ENCODE measurements at regions not wholly inside any gene's neighbourhood (a gene's known extent, or its start where the extent isn't known, plus 50 kb on each side); places are given as distances from the start of the nearest gene placed in this dataset.

GRCh38 chr11:90661233-90661632 lies 438.4 kb upstream of the CHORDC1 start:
- no peaks in the 10 kb centered on the region for H3K9me3 ChIP-seq (ENCODE audit: severe bottlenecking)
- H3K4me1 ChIP-seq (ENCODE audit: insufficient read depth, poor library complexity, severe bottlenecking), result no peaks in the 10 kb centered on the region
- no peak for TF ChIP-seq CTCF (IDR thresholded peaks at IDR 0.05; ENCODE audit: poor library complexity, severe bottlenecking)
- DNase-seq (ENCODE audit: low spot score) (no peak), ATAC-seq (ENCODE audit: low read depth) (no peak)
- no peak overlapping the region for H3K4me3 ChIP-seq (ENCODE audit: severe bottlenecking)
- H3K27me3 ChIP-seq (ENCODE audit: insufficient read depth, poor library complexity, severe bottlenecking), result no peaks in the 10 kb centered on the region
- H3K36me3 ChIP-seq (ENCODE audit: low read depth), result no peaks in the 10 kb centered on the region
- H3K27ac ChIP-seq (ENCODE audit: poor library complexity, severe bottlenecking), result no peak overlapping the region

GRCh38 chr11:90656171-90656570 lies 433.3 kb upstream of the CHORDC1 start:
- Histone ChIP-seq H3K4me1 (ENCODE audit: insufficient read depth, poor library complexity, severe bottlenecking) (no peaks in the 10 kb centered on the region), H3K36me3 (ENCODE audit: low read depth) (no peaks in the 10 kb centered on the region), H3K27ac (ENCODE audit: poor library complexity, severe bottlenecking) (no peak overlapping the region), H3K4me3 (ENCODE audit: severe bottlenecking) (no peak overlapping the region), H3K9me3 (ENCODE audit: severe bottlenecking) (no peaks in the 10 kb centered on the region), H3K27me3 (ENCODE audit: insufficient read depth, poor library complexity, severe bottlenecking) (no peaks in the 10 kb centered on the region)
- no peak for DNase-seq (ENCODE audit: low spot score)
- no peak for TF ChIP-seq CTCF (IDR thresholded peaks at IDR 0.05; ENCODE audit: poor library complexity, severe bottlenecking)
- no peak for ATAC-seq (ENCODE audit: low read depth)

DNA sequence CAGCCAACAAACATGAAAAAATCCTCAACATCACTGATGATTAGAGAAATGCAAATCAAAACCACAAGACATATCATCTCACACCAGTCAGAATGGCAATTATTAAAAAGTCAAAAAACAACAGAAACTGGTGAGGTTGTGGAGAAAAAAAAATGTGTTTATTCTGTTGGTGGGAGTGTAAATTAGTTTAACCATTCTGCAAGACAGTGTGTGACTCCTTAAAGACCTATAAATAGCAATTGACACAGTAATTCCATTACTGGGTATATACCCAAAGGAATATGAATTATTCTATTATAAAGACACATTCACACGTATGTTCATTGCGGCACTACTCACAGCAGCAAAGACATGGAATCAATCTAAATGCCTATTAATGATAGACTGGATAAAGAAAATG lies 427.3 kb upstream of the CHORDC1 start:
- DNase-seq (ENCODE audit: low spot score), result no peak
- Histone ChIP-seq H3K27me3 (ENCODE audit: insufficient read depth, poor library complexity, severe bottlenecking) (no peaks in the 10 kb centered on the region), H3K9me3 (ENCODE audit: severe bottlenecking) (no peaks in the 10 kb centered on the region), H3K4me1 (ENCODE audit: insufficient read depth, poor library complexity, severe bottlenecking) (no peaks in the 10 kb centered on the region), H3K36me3 (ENCODE audit: low read depth) (no peaks in the 10 kb centered on the region), H3K27ac (ENCODE audit: poor library complexity, severe bottlenecking) (no peak overlapping the region), H3K4me3 (ENCODE audit: severe bottlenecking) (no peak overlapping the region)
- ATAC-seq (ENCODE audit: low read depth), result no peak
- no peak for TF ChIP-seq CTCF (IDR thresholded peaks at IDR 0.05; ENCODE audit: poor library complexity, severe bottlenecking)

DNA sequence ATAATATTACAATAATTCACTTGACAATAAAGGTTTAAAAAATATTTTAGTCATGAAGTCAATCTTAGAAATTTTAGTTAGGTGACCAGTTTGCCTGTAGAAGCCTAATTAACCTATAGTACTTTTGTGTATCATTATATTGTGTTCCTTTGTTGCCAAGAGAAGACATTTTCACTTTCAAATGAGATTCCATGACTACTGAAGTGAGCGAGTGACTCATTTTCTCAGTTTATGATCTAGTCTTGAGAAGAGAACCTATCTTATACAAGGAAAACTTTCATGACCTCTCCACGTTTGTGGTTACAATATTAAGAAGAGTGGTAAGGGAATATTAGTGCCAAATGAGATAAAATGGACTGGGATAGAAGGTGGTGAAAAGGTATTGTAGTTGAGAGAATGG lies 423.9 kb upstream of the CHORDC1 start:
- no peak overlapping the region for H3K4me3 ChIP-seq (ENCODE audit: severe bottlenecking)
- H3K27ac ChIP-seq (ENCODE audit: poor library complexity, severe bottlenecking), result no peak overlapping the region
- H3K9me3 ChIP-seq (ENCODE audit: severe bottlenecking), result no peaks in the 10 kb centered on the region
- ATAC-seq (ENCODE audit: low read depth), result no peak
- H3K36me3 ChIP-seq (ENCODE audit: low read depth), result no peaks in the 10 kb centered on the region
- no peak for TF ChIP-seq CTCF (IDR thresholded peaks at IDR 0.05; ENCODE audit: poor library complexity, severe bottlenecking)
- H3K27me3 ChIP-seq (ENCODE audit: insufficient read depth, poor library complexity, severe bottlenecking), result no peaks in the 10 kb centered on the region
- no peaks in the 10 kb centered on the region for H3K4me1 ChIP-seq (ENCODE audit: insufficient read depth, poor library complexity, severe bottlenecking)
- DNase-seq (ENCODE audit: low spot score), result no peak

DNA sequence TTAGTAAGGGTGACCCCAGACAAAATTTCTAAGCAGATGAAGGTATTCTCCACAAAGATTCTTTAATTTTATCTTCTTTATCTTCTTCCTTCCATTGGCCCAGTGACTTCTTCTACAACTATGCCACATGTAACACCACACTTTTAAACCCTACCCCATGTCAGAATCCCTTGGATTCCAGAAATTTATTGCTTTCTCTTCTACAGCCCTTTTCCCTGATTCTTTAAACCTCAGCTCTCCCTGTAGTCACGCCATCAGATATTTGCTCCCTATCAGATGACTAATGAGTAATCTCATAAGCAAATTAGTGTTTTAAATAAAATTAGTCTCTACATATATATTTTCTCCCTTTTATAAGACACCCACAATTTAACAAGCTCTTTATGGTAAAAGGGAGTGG lies 423.4 kb upstream of the CHORDC1 start:
- no peak overlapping the region for H3K4me3 ChIP-seq (ENCODE audit: severe bottlenecking)

More for the DNA sequence above, 423.4 kb upstream of the CHORDC1 start:
- H3K36me3 ChIP-seq (ENCODE audit: low read depth), result no peaks in the 10 kb centered on the region
- no peaks in the 10 kb centered on the region for H3K27me3 ChIP-seq (ENCODE audit: insufficient read depth, poor library complexity, severe bottlenecking)
- H3K4me1 ChIP-seq (ENCODE audit: insufficient read depth, poor library complexity, severe bottlenecking), result no peaks in the 10 kb centered on the region
- TF ChIP-seq CTCF (IDR thresholded peaks at IDR 0.05; ENCODE audit: poor library complexity, severe bottlenecking), result no peak
- H3K9me3 ChIP-seq (ENCODE audit: severe bottlenecking), result no peaks in the 10 kb centered on the region
- no peak for ATAC-seq (ENCODE audit: low read depth)
- no peak overlapping the region for H3K27ac ChIP-seq (ENCODE audit: poor library complexity, severe bottlenecking)
- DNase-seq (ENCODE audit: low spot score), result no peak
